ENCODE measurements at regions not wholly inside any gene's neighbourhood (a gene's known extent, or its start where the extent isn't known, plus 50 kb on each side); places are given as distances from the start of the nearest gene placed in this dataset.
A peak's percentile ranks its signal among the peaks of the same experiment; 100 is the strongest.

- TF ChIP-seq POLR2A (IDR thresholded peaks at IDR 0.05) (no peak), CTCF (IDR thresholded peaks at IDR 0.05) (no peak)
Measured at GRCh38 chr6:167698540-167698939, 128.2 kb upstream of the AFDN start.

GRCh38 chr6:167699141-167699931 lies 127.4 kb upstream of the AFDN start:
- peak; percentile 72 to 95 for DNase-seq (ENCODE audit: low spot score in 2 of 2)
- H3K4me3 ChIP-seq (ENCODE audit: low read depth, poor library complexity, severe bottlenecking): no peak overlapping the region
- TF ChIP-seq POLR2A (IDR thresholded peaks at IDR 0.05): no peak
- no peak for TF ChIP-seq CTCF (IDR thresholded peaks at IDR 0.05)
- 43 to 49% methylated on average over 21 of the region's 21 CpGs for WGBS, 2 donors
- intact Hi-C loops (cut with DNase I; ENCODE audit: low total_unique reads): no loop called here

More at GRCh38 chr6:167698540-167698939, 128.2 kb upstream of the AFDN start:
- 91 to 95% methylated on average over 11 to 12 of the region's 12 CpGs for WGBS, 2 donors
- no peak overlapping the region for H3K4me3 ChIP-seq (ENCODE audit: low read depth, poor library complexity, severe bottlenecking)
- intact Hi-C loops (cut with DNase I; ENCODE audit: low total_unique reads): no loop called here
- DNase-seq (ENCODE audit: low spot score in 2 of 2): no peak

GRCh38 chr6:167700199-167700598 lies 126.5 kb upstream of the AFDN start:
- no peak for DNase-seq (ENCODE audit: low spot score in 2 of 2)
- no peak overlapping the region for H3K4me3 ChIP-seq (ENCODE audit: low read depth, poor library complexity, severe bottlenecking)
- TF ChIP-seq CTCF (IDR thresholded peaks at IDR 0.05) (no peak), POLR2A (IDR thresholded peaks at IDR 0.05) (no peak)
- 82 to 83% methylated on average over 8 of the region's 8 CpGs for WGBS, 2 donors
- intact Hi-C loops (cut with DNase I; ENCODE audit: low total_unique reads): no loop called here

GRCh38 chr6:167701010-167701409 lies 125.7 kb upstream of the AFDN start:
- TF ChIP-seq CTCF (IDR thresholded peaks at IDR 0.05) (no peak), POLR2A (IDR thresholded peaks at IDR 0.05) (no peak)
- intact Hi-C loops (cut with DNase I; ENCODE audit: low total_unique reads): no loop called here
- 92 to 94% methylated on average over 12 of the region's 12 CpGs for WGBS, 2 donors
- no peak overlapping the region for H3K4me3 ChIP-seq (ENCODE audit: low read depth, poor library complexity, severe bottlenecking)
- no peak for DNase-seq (ENCODE audit: low spot score in 2 of 2)

- TF ChIP-seq POLR2A (IDR thresholded peaks at IDR 0.05) (no peak), CTCF (IDR thresholded peaks at IDR 0.05) (no peak)
- DNase-seq (ENCODE audit: low spot score in 2 of 2): no peak
- intact Hi-C loops (cut with DNase I; ENCODE audit: low total_unique reads): no loop called here
- no peak overlapping the region for H3K4me3 ChIP-seq (ENCODE audit: low read depth, poor library complexity, severe bottlenecking)
- 75 to 86% methylated on average over 8 of the region's 8 CpGs for WGBS, 2 donors
Measured at GRCh38 chr6:167702241-167702827, 124.4 kb upstream of the AFDN start.

All from lower leg skin (tissue), 4 donors.